ENCODE measurements at regions not wholly inside any gene's neighbourhood (a gene's known extent, or its start where the extent isn't known, plus 50 kb on each side); places are given as distances from the start of the nearest gene placed in this dataset.

DNA sequence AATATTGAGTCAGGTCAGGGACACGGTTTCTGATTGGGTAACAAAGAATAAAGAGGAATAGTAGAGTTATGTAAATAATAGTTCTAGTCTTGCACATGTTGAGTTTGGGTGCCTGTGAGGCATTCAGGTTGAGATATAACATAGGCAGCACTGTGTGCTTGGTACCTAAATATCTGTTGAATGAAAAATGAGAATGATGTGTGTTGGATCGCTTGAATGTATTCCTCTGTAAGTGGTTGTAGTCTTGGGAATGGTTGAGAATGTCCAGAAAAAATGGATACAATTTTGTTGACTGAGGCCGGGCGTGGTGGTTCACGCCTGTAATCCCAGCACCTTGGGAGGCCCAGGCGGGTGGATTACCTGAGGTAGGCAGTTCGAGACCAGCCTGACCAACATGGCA lies 116.3 kb upstream of the HNRNPU start:
- H3K4me1 ChIP-seq (replicated peaks in 1 of 2), result no peaks in the 10 kb centered on the region
- no peaks in the 10 kb centered on the region for H3K36me3 ChIP-seq (replicated peaks in 1 of 2)
- 92 to 98% (median 93%) methylated on average over 6 to 7 of the region's 7 CpGs for WGBS, 4 donors

DNA sequence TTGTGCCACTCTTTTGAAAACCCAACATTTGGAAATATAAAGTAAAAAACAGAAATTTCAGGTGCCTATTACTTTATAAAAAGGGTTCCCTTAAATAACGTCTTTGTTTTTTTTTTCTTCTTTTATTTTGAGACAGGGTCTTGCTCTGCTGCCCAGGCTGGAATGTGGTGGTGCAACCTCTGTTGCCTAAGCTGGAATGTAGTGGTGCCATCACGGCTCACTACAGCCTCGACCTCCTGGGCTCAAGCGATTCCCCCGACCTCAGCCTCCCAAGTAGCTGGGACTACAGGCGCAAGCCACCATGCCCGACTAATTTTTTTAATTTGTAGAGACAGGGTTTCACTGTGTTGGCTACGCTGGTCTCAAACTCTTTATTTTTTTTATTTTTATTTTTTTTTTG lies 110.2 kb upstream of the HNRNPU start:
- no peak overlapping the region for H3K27ac ChIP-seq
- intact Hi-C loops (cut with DNase I), result loop anchor here (5.0 to 10.0 kb wide), 2 partner anchors 68 to 110 kb away; partner anchors contain the start of gene HNRNPU (in 1 of the 2)
- TF ChIP-seq, protein P1, sequence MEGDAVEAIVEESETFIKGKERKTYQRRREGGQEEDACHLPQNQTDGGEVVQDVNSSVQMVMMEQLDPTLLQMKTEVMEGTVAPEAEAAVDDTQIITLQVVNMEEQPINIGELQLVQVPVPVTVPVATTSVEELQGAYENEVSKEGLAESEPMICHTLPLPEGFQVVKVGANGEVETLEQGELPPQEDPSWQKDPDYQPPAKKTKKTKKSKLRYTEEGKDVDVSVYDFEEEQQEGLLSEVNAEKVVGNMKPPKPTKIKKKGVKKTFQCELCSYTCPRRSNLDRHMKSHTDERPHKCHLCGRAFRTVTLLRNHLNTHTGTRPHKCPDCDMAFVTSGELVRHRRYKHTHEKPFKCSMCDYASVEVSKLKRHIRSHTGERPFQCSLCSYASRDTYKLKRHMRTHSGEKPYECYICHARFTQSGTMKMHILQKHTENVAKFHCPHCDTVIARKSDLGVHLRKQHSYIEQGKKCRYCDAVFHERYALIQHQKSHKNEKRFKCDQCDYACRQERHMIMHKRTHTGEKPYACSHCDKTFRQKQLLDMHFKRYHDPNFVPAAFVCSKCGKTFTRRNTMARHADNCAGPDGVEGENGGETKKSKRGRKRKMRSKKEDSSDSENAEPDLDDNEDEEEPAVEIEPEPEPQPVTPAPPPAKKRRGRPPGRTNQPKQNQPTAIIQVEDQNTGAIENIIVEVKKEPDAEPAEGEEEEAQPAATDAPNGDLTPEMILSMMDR (IDR thresholded peaks at IDR 0.05), result no peak
- no peak for TF ChIP-seq POLR2A (IDR thresholded peaks at IDR 0.05)
- H3K27me3 ChIP-seq, result no peaks in the 10 kb centered on the region
- H3K9me3 ChIP-seq (replicated peaks in 1 of 3), result no peaks in the 10 kb centered on the region
- DNase-seq, result no peak
- H3K36me3 ChIP-seq (replicated peaks in 1 of 2), result no peaks in the 10 kb centered on the region
- no peak overlapping the region for H3K4me3 ChIP-seq
- peaks cover 5 to 8% of the 10 kb centered on the region in 2 donors for H3K4me1 ChIP-seq (replicated peaks in 1 of 2)
- WGBS, 4 donors, result 89 to 96% (median 95%) methylated on average over 8 of the region's 8 CpGs

More for the DNA sequence above, 116.3 kb upstream of the HNRNPU start:
- intact Hi-C loops (cut with DNase I), result no loop called here
- Histone ChIP-seq H3K9me3 (replicated peaks in 1 of 3) (no peaks in the 10 kb centered on the region), H3K4me3 (no peak overlapping the region), H3K27ac (no peak overlapping the region), H3K27me3 (no peaks in the 10 kb centered on the region)
- no peak for DNase-seq
- TF ChIP-seq POLR2A (IDR thresholded peaks at IDR 0.05), result no peak
- TF ChIP-seq, protein P1 (IDR thresholded peaks at IDR 0.05), result no peak

DNA sequence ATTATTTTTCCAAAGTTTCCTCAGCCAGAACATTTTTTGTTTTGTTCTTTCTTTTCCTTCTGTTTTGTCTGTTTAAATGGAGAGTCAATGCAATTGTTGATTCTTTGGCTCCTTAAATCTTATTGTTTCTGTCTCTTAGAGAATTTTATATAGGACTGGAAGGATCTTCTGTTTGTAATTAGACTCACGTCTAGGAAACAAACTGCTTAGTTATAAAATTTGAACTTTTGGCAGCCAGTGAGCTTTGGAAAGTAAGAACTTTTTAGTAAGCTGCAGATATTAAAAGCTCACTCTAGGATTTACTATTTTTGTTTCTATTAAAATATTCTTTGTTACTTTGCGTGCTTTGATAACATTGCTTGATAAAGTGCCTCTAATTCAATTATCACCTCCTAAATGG lies 109.8 kb upstream of the HNRNPU start:
- Histone ChIP-seq H3K27me3 (no peaks in the 10 kb centered on the region), H3K27ac (no peak overlapping the region), H3K9me3 (replicated peaks in 1 of 3) (no peaks in the 10 kb centered on the region), H3K36me3 (replicated peaks in 1 of 2) (no peaks in the 10 kb centered on the region), H3K4me1 (replicated peaks in 1 of 2) (peaks cover 6 to 11% of the 10 kb centered on the region in 2 donors), H3K4me3 (no peak overlapping the region)
- TF ChIP-seq POLR2A (IDR thresholded peaks at IDR 0.05), result no peak
- TF ChIP-seq, protein P1 (IDR thresholded peaks at IDR 0.05), result no peak
- WGBS, 4 donors, result 59 to 84% (median 75%) methylated on average over 2 of the region's 2 CpGs
- DNase-seq, result no peak
- intact Hi-C loops (cut with DNase I), result loop anchor here (5.0 to 10.0 kb wide), 2 partner anchors 68 to 109 kb away; partner anchors contain the start of gene HNRNPU (in 1 of the 2)

DNA sequence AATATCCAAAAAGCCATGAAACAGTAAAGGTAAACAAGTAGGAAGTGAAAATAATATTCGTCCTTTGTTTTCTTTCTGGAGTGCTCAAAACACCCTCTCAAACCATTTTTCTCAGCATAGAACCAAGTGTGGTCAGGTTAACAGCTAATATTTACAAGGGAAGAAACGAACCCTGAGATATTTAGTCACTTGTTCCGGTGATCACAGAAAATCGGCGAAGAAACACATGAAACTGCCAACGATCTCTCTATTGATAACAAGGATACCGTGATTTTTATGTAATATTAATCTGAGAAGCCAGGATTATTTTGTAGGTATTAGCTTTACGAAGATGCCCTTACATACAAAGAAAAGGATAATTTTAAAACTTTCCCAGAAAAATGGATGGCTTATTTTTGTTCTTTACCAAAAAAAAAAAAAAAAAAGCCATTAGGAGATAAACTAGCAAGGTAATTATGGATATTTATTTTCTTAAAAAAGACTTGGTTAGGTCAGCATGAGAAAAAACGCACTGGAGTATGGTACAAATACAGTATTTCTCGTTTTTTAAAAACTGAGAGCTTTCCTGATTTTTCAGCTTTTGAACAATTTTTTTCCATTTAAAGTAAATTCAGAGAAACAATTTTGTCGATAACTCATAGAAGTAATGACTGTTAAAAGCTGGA lies 107.3 kb upstream of the HNRNPU start:
- TF ChIP-seq, protein P1 (IDR thresholded peaks at IDR 0.05), result no peak
- no peak for TF ChIP-seq POLR2A (IDR thresholded peaks at IDR 0.05)
- intact Hi-C loops (cut with DNase I), result loop anchor here (5.0 to 10.0 kb wide), 2 partner anchors 71 to 107 kb away; partner anchors contain the start of gene HNRNPU (in 1 of the 2)
- no peaks in the 10 kb centered on the region for H3K9me3 ChIP-seq (replicated peaks in 1 of 3)
- no peaks in the 10 kb centered on the region for H3K27me3 ChIP-seq
- H3K36me3 ChIP-seq (replicated peaks in 1 of 2), result no peaks in the 10 kb centered on the region
- WGBS, 4 donors, result 14 to 21% (median 17%) methylated on average over 11 of the region's 11 CpGs
- peak overlapping the region; percentile 3 to 93 (median 56) for H3K4me3 ChIP-seq
- peak overlapping the region; percentile 88 to 100 (median 99) for H3K27ac ChIP-seq
- no peak for DNase-seq
- H3K4me1 ChIP-seq (replicated peaks in 1 of 2), result peaks cover 11 to 19% of the 10 kb centered on the region in 2 donors

Measured in adrenal gland (tissue), 9 donors.